Heart left ventricle (tissue), 13 donors: ENCODE measurements at regions not wholly inside any gene's neighbourhood (a gene's known extent, or its start where the extent isn't known, plus 50 kb on each side); places are given as distances from the start of the nearest gene placed in this dataset.

Experiments
- CTCF ChIP-seq, 12 donors: fragments of 200-600 bp; sonication (generic) in 4 of 12; IDR thresholded peaks; one replicate each; pipeline versions ENCODE4 v1.5.0 to v1.8.0; 2018 to 2022; ENCODE audit warnings: antibody characterized with exemption in 12 of 12, mild to moderate bottlenecking in 5 of 12
- POLR2A ChIP-seq, 2 donors: fragments of 450-650 bp; IDR thresholded peaks; one replicate each; pipeline ENCODE4 v1.6.1; 2017; ENCODE audit warnings: antibody characterized with exemption in 2 of 2, mild to moderate bottlenecking in 2 of 2, moderate library complexity in 2 of 2
- donor health status: ischemic (EF 13 %, LVEDD 7.1; RV severe dilation, severe dysfunction).
- donor health status: DM: no; HTN: yes; CAD: no.
- donor health status: DM: no; HTN: no; CAD: no.
- donor health status: ischemic (EF 25% LVEDD 6.9; RV normal size, moderate dysfunction).
- donor health status: ischemic (EF 25% LVEDD 5.7; RV mildly dilated, moderate dysfunction).
- donor health status: ischemic (EF 35%, LVEDD 5.7; RV mildly dilated, moderate dysfunction).
- donor health status: nonischemic (EF 11% LVEDD 7.7; RV severe dilation, severe dysfunction).
- donor health status: DM: yes; HTN: yes; CAD: no.
- donor health status: PGD.
- donor health status: ischemic (EF 29% LVEDD 5.4; RV normal size, mild dysfunction).
- donor health status: nonischemic (EF 23%, LVEDD 6.1; RV moderate dilation, normal function).

- TF ChIP-seq CTCF (IDR thresholded peaks at IDR 0.05) (no peak), POLR2A (IDR thresholded peaks at IDR 0.05) (no peak)
These were observed 114.2 kb upstream of the PHACTR1 start for GRCh38 chr6:12602342-12602741.
